Neuronal stem cell (in vitro differentiated cells): ENCODE measurements at regions not wholly inside any gene's neighbourhood (a gene's known extent, or its start where the extent isn't known, plus 50 kb on each side); places are given as distances from the start of the nearest gene placed in this dataset.
A peak's percentile ranks its signal among the peaks of the same experiment; 100 is the strongest.

Experiments used
- DNase-seq: peaks from one replicate; pipeline ENCODE4 v3.0.0-alpha.2; 2013; ENCODE audit warnings: low spot score
- H2AFZ ChIP-seq: one replicate; pipeline ENCODE4 v1.6.1; 2013; ENCODE audit warnings: mild to moderate bottlenecking, low read length, inconsistent platforms
- H2AK5ac ChIP-seq: 2 replicates; pipeline ENCODE4 v1.6.1; 2013; ENCODE audit warnings: low read depth, mild to moderate bottlenecking, inconsistent platforms, low read length, moderate library complexity, mixed read lengths
- H2BK120ac ChIP-seq: 2 replicates; pipeline ENCODE4 v1.6.1; 2013; ENCODE audit warnings: low read depth, mild to moderate bottlenecking, inconsistent platforms, low read length, moderate library complexity, mixed read lengths
- H2BK12ac ChIP-seq: one replicate; pipeline ENCODE4 v1.6.1; 2013; ENCODE audit warnings: low read length, inconsistent platforms
- H2BK15ac ChIP-seq: 2 replicates; pipeline ENCODE4 v1.6.1; 2013; ENCODE audit warnings: mild to moderate bottlenecking, low read length, inconsistent platforms, mixed read lengths
- H2BK5ac ChIP-seq: one replicate; pipeline ENCODE4 v1.6.1; 2013; ENCODE audit warnings: inconsistent platforms, mild to moderate bottlenecking, low read length, moderate library complexity
- H3K14ac ChIP-seq: one replicate; pipeline ENCODE4 v1.6.1; 2013; ENCODE audit warnings: low read length, inconsistent platforms
- H3K18ac ChIP-seq: 2 replicates; pipeline ENCODE4 v1.6.1; 2013; ENCODE audit warnings: low read length, inconsistent platforms
- H3K23ac ChIP-seq: 2 replicates; pipeline ENCODE4 v1.6.1; 2013; ENCODE audit warnings: low read depth, mild to moderate bottlenecking, mixed read lengths, low read length, inconsistent platforms; ENCODE audit not compliant: poor library complexity
- H3K27ac ChIP-seq: replicated peaks from 3 replicates; pipeline ENCODE4 v1.5.1; 2013; ENCODE audit warnings: low read length, inconsistent platforms
- H3K27me3 ChIP-seq, 3 experiments: 2 replicates each; pipeline ENCODE4 v1.6.1; 2013; ENCODE audit warnings: low read length in 3 of 3, mild to moderate bottlenecking in 2 of 3, inconsistent platforms in 1 of 3, low read depth in 1 of 3, mixed read lengths in 1 of 3, moderate library complexity in 1 of 3; ENCODE audit not compliant: control insufficient read depth in 3 of 3, insufficient read depth in 3 of 3
- H3K36me3 ChIP-seq, 2 donors: replicated peaks in 1 of 2; 2 replicates each; pipeline ENCODE4 v1.6.1; 2013; ENCODE audit warnings: low read length in 2 of 2; ENCODE audit not compliant: control insufficient read depth in 2 of 2, insufficient read depth in 2 of 2
- H3K4ac ChIP-seq: 2 replicates; pipeline ENCODE4 v1.6.1; 2013; ENCODE audit warnings: inconsistent platforms, mild to moderate bottlenecking, low read length, moderate library complexity
- H3K4me1 ChIP-seq, 2 donors: 1 replicate in 1 of 2; 2 replicates in 1 of 2; pipeline ENCODE4 v1.6.1; 2013; ENCODE audit warnings: low read length in 2 of 2, low read depth in 1 of 2; ENCODE audit not compliant: control insufficient read depth in 2 of 2, insufficient read depth in 1 of 2
- H3K4me2 ChIP-seq: one replicate; pipeline ENCODE4 v1.6.1; 2013; ENCODE audit warnings: mild to moderate bottlenecking, low read length, inconsistent platforms; ENCODE audit not compliant: insufficient read depth, poor library complexity, severe bottlenecking
- H3K4me3 ChIP-seq, 2 donors: 2 replicates each; pipeline ENCODE4 v1.5.1; 2013; ENCODE audit warnings: low read length in 2 of 2, mild to moderate bottlenecking in 2 of 2, inconsistent platforms in 1 of 2, moderate library complexity in 1 of 2
- H3K79me1 ChIP-seq: one replicate; pipeline ENCODE4 v1.6.1; 2013; ENCODE audit warnings: low read depth, mild to moderate bottlenecking, inconsistent platforms, low read length, moderate library complexity
- H3K9ac ChIP-seq: one replicate; pipeline ENCODE4 v1.6.1; 2013; ENCODE audit warnings: mild to moderate bottlenecking, low read depth, low read length, inconsistent platforms; ENCODE audit not compliant: poor library complexity
- H3K9me3 ChIP-seq, 2 donors: replicated peaks in 1 of 2; 2 replicates each; pipeline versions ENCODE3 to v1.6.1; 2013; ENCODE audit warnings: low read length in 2 of 2, mild to moderate bottlenecking in 2 of 2, inconsistent platforms in 1 of 2, low read depth in 1 of 2, mixed read lengths in 1 of 2, moderate library complexity in 1 of 2; ENCODE audit not compliant: control insufficient read depth in 2 of 2, insufficient read depth in 1 of 2
- H4K8ac ChIP-seq: one replicate; pipeline ENCODE4 v1.6.1; 2013; ENCODE audit warnings: low read depth, mild to moderate bottlenecking, inconsistent platforms, low read length, moderate library complexity
- H4K91ac ChIP-seq: one replicate; pipeline ENCODE4 v1.6.1; 2013; ENCODE audit warnings: low read length, low read depth, mild to moderate bottlenecking, inconsistent platforms; ENCODE audit not compliant: poor library complexity
- WGBS, 2 donors: extraction: QIAGEN DNeasy Blood & Tissue Kit; methylation state at CpG; one replicate each; pipeline ENCODE4 v1.1.7; 2013; ENCODE audit warnings: missing lambda C conversion rate in 2 of 2, mixed read lengths in 1 of 2; ENCODE audit not compliant: insufficient read length in 2 of 2, insufficient replicate concordance in 1 of 2; ENCODE audit errors: extremely low coverage in 2 of 2; 5-methylcytosine and 5-hydroxymethylcytosine counted together

DNA sequence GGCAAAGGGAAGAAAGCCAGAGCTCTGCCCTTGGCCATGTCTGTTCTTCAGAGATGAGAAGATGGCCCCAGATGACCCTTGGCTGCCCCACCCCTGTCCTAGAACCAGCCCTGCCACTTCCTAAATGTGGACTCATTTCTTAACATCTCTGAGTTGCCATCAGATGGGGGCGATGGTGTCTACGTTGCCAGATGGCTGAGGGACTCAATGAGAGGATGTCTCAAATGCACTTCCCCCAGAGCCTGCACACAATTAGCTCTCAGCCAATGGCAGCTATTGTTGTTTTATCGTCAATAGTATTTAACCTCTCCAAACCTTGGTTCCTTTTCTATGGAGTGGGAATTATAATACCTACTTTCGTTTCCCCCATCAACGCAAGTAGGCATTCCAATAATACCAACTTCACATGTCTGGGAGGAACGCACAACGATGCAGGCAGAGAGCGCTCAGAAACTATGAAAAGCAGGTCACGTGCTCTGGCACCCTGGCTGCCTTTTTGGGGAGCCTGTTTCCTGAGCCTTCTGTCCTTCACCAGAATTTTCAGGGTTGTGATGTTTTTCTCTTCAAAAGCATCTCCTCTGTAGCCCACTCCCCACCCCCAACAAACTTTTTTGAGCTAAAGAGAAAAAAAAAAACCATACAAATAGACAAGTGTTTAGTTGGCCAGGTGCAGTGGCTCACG is 100.3 kb downstream of the MCFD2 start:
- no peaks in the 10 kb centered on the region for H3K36me3 ChIP-seq
- no peak overlapping the region for H2BK12ac ChIP-seq
- no peak overlapping the region for H4K8ac ChIP-seq
- no peak overlapping the region for H3K14ac ChIP-seq
- H3K27ac ChIP-seq, result no peak overlapping the region
- H3K4me2 ChIP-seq, result no peak overlapping the region
- H4K91ac ChIP-seq, result no peak overlapping the region
- H3K23ac ChIP-seq, result no peak overlapping the region
- H3K18ac ChIP-seq, result no peak overlapping the region
- no peak for DNase-seq
- peaks cover 0 to 5% of the 10 kb centered on the region in 2 donors for H3K4me1 ChIP-seq
- no peak overlapping the region for H2AFZ ChIP-seq
- WGBS, 2 donors, result no CpG with 5 or more reads among the region's 10 CpGs
- no peak overlapping the region for H2BK15ac ChIP-seq
- H3K4ac ChIP-seq, result no peak overlapping the region
- H2BK5ac ChIP-seq, result no peak overlapping the region
- H3K9ac ChIP-seq, result no peak overlapping the region
- H3K79me1 ChIP-seq, result no peaks in the 10 kb centered on the region
- no peak overlapping the region for H3K4me3 ChIP-seq
- H3K9me3 ChIP-seq, result no peaks in the 10 kb centered on the region
- H3K27me3 ChIP-seq, result peaks cover 0 to 11% (median 0%) of the 10 kb centered on the region in 3 experiments
- no peak overlapping the region for H2AK5ac ChIP-seq
- H2BK120ac ChIP-seq, result no peak overlapping the region

DNA sequence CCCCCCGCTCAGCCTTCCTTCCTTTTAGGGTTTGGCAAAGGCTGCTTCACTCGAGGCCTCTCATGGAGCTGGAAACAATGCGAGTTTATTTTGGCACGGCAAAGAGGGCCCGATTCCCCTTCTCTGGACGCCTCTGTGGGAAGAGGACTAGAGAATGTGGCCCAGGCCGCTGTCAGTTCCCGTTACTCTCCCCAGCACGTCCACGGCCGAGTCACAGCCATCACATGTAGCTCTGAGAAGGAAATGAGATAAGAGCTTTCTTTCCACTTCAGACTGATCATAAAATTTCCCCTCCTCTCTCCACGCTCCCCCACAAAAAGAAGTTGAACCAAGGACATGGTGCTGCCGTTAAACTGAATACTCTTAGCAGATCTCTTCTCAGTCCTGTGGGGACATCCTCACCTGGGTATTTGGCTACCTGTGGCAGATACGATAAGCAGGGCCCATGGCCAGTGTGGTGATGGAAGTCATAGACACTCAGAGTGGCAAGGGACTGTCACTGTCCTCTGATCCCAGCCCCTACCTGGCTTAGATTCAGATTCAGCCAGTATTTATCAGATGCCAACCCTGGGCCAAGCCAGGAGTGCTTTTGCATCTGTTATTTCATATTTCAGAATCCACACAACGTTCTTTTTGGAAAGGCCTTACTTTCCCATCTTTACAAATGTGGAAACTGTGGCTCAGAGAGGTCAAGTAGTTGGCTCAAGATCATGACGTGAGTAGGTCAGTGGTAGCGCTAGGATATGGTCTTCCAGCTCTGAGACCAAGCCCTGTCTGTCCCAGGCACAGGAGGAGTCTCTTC is 101.2 kb downstream of the MCFD2 start:
- peaks cover 0 to 5% of the 10 kb centered on the region in 2 donors for H3K4me1 ChIP-seq
- H3K4me3 ChIP-seq, result no peak overlapping the region
- H3K23ac ChIP-seq, result no peak overlapping the region
- no peaks in the 10 kb centered on the region for H3K9me3 ChIP-seq
- no peak overlapping the region for H2AFZ ChIP-seq
- H2AK5ac ChIP-seq, result no peak overlapping the region
- H3K4me2 ChIP-seq, result no peak overlapping the region
- H3K9ac ChIP-seq, result no peak overlapping the region
- no peak overlapping the region for H2BK12ac ChIP-seq
- no peak overlapping the region for H3K14ac ChIP-seq
- H3K27ac ChIP-seq, result no peak overlapping the region
- H4K91ac ChIP-seq, result no peak overlapping the region
- H3K4ac ChIP-seq, result no peak overlapping the region
- H2BK15ac ChIP-seq, result no peak overlapping the region
- no peak for DNase-seq
- H4K8ac ChIP-seq, result no peak overlapping the region
- H2BK120ac ChIP-seq, result no peak overlapping the region
- no peaks in the 10 kb centered on the region for H3K79me1 ChIP-seq
- H3K18ac ChIP-seq, result no peak overlapping the region
- no peak overlapping the region for H2BK5ac ChIP-seq
- H3K27me3 ChIP-seq, result peaks cover 0 to 11% (median 0%) of the 10 kb centered on the region in 3 experiments
- no peaks in the 10 kb centered on the region for H3K36me3 ChIP-seq
- no CpG with 5 or more reads among the region's 17 CpGs for WGBS, 2 donors

DNA sequence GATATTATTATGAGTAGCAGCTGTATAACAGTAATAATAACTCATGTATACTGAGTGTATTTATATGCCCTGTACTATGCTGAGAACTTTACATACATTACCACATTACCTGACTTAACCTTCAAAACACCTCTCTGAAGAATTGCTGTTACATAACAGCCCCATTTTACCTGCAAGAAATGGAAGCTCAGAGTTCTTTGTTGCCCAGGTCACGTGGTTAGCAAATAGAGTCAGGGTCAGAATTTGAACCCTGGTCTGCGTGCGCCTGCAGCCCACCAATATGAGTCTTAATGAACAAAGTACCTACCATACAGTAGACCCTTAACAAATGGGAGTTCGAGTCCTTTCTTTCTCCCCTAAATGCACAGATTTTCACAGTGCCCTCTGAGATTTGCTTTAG is 101.9 kb downstream of the MCFD2 start:
- Histone ChIP-seq H3K27ac (no peak overlapping the region), H3K79me1 (no peaks in the 10 kb centered on the region), H2BK5ac (no peak overlapping the region), H3K14ac (no peak overlapping the region), H2BK15ac (no peak overlapping the region), H3K4me3 (no peak overlapping the region), H4K91ac (no peak overlapping the region), H3K4me2 (no peak overlapping the region), H4K8ac (no peak overlapping the region), H3K4ac (no peak overlapping the region), H3K27me3 (peaks cover 0 to 11% (median 0%) of the 10 kb centered on the region in 3 experiments), H2AK5ac (no peak overlapping the region), H2BK120ac (no peak overlapping the region), H3K23ac (no peak overlapping the region), H3K36me3 (no peaks in the 10 kb centered on the region), H2BK12ac (no peak overlapping the region), H3K4me1 (peaks cover 0 to 5% of the 10 kb centered on the region in 2 donors), H3K9ac (no peak overlapping the region), H3K18ac (no peak overlapping the region), H2AFZ (no peak overlapping the region), H3K9me3 (no peaks in the 10 kb centered on the region)
- no CpG with 5 or more reads among the region's 4 CpGs for WGBS, 2 donors
- DNase-seq, result no peak

DNA sequence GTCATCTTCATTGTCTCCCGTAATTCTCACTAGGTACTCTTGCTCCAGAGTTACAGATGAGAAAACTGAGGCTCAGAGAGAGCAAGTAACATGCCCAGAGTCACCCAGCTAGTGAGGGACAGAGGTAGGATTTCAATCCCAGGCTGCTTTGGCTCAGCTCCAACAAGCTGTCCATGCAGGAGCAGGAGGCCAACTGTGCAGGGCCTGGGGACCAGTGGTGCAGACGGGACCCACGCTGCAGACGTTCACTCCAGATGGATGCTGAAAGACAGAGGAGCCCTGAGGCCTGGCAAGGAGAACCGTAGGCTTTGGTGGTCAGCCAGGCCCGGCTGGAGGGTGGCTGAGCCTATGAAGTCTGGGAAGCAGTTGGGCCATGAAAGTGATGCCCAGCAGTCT is 102.6 kb downstream of the MCFD2 start:
- Histone ChIP-seq H3K4me3 (no peak overlapping the region), H2BK120ac (no peak overlapping the region), H3K18ac (no peak overlapping the region)

More for the DNA sequence above, 102.6 kb downstream of the MCFD2 start:
- H3K9me3 ChIP-seq, result no peaks in the 10 kb centered on the region
- H2AFZ ChIP-seq, result no peak overlapping the region
- no peaks in the 10 kb centered on the region for H3K79me1 ChIP-seq
- no peak overlapping the region for H3K14ac ChIP-seq
- no peak overlapping the region for H2AK5ac ChIP-seq
- no CpG with 5 or more reads among the region's 6 CpGs for WGBS, 2 donors
- H4K91ac ChIP-seq, result no peak overlapping the region
- no peaks in the 10 kb centered on the region for H3K36me3 ChIP-seq
- peak overlapping the region; percentile 17 for H3K9ac ChIP-seq
- H2BK15ac ChIP-seq, result no peak overlapping the region
- H2BK5ac ChIP-seq, result no peak overlapping the region
- H4K8ac ChIP-seq, result no peak overlapping the region
- H3K4me2 ChIP-seq, result no peak overlapping the region
- no peak overlapping the region for H2BK12ac ChIP-seq
- H3K27ac ChIP-seq, result no peak overlapping the region
- H3K4ac ChIP-seq, result no peak overlapping the region
- H3K27me3 ChIP-seq, result peaks cover 0 to 11% (median 0%) of the 10 kb centered on the region in 3 experiments
- DNase-seq, result no peak
- peaks cover 0 to 5% of the 10 kb centered on the region in 2 donors for H3K4me1 ChIP-seq
- H3K23ac ChIP-seq, result no peak overlapping the region
